ENCODE measurements at regions not wholly inside any gene's neighbourhood (a gene's known extent, or its start where the extent isn't known, plus 50 kb on each side); places are given as distances from the start of the nearest gene placed in this dataset.

- no peak overlapping the region for H3K4me3 Mint-ChIP-seq
- ChIA-PET POLR2A (no interaction called here), CTCF (no interaction called here)
- DNase-seq (ENCODE audit: low spot score) (no peak), ATAC-seq (no peak)
- no peak for TF ChIP-seq E2F4 (CRISPR knock-in tag; IDR thresholded peaks at IDR 0.05; ENCODE audit: borderline replicate concordance, low read depth)
- no peak for TF ChIP-seq TEAD4 (CRISPR knock-in tag; IDR thresholded peaks at IDR 0.05)
- no peak for TF ChIP-seq E2F5 (CRISPR knock-in tag; IDR thresholded peaks at IDR 0.05)
- no peak for TF ChIP-seq ZNF138 (CRISPR knock-in tag; conservative IDR thresholded peaks at IDR 0.05)
- no peak for TF ChIP-seq GABPB1 (CRISPR knock-in tag; IDR thresholded peaks at IDR 0.05)
- TF ChIP-seq NR3C1 (CRISPR knock-in tag; conservative IDR thresholded peaks at IDR 0.05; ENCODE audit: low read depth) = no peak
- TF ChIP-seq PRRX2 (CRISPR knock-in tag; IDR thresholded peaks at IDR 0.05) = no peak
- TF ChIP-seq ZNF317 (CRISPR knock-in tag; IDR thresholded peaks at IDR 0.05; ENCODE audit: borderline replicate concordance, low read depth) = no peak
- TF ChIP-seq MLX (CRISPR knock-in tag; IDR thresholded peaks at IDR 0.05) = no peak
- TF ChIP-seq ZMAT4 (CRISPR knock-in tag; IDR thresholded peaks at IDR 0.05) = no peak
- TF ChIP-seq GTF2I (CRISPR knock-in tag; conservative IDR thresholded peaks at IDR 0.05) = no peak
- no peak for TF ChIP-seq ATF2 (CRISPR knock-in tag; IDR thresholded peaks at IDR 0.05; ENCODE audit: borderline replicate concordance, low read depth)
- no peak for TF ChIP-seq FOXP1 (CRISPR knock-in tag; IDR thresholded peaks at IDR 0.05; ENCODE audit: borderline replicate concordance)
- no peak for TF ChIP-seq ZNF219 (CRISPR knock-in tag; IDR thresholded peaks at IDR 0.05; ENCODE audit: borderline replicate concordance)
- TF ChIP-seq ZNF263 (CRISPR knock-in tag; IDR thresholded peaks at IDR 0.05; ENCODE audit: low read depth) = no peak
- no peak for TF ChIP-seq MAX (CRISPR knock-in tag; IDR thresholded peaks at IDR 0.05)
- TF ChIP-seq ZSCAN18 (CRISPR knock-in tag; IDR thresholded peaks at IDR 0.05) = no peak
- TF ChIP-seq TCF7 (CRISPR knock-in tag; IDR thresholded peaks at IDR 0.05; ENCODE audit: low read depth) = no peak
- TF ChIP-seq AR (CRISPR knock-in tag; IDR thresholded peaks at IDR 0.05) = no peak
- no peak for TF ChIP-seq ARID4B (CRISPR knock-in tag; IDR thresholded peaks at IDR 0.05; ENCODE audit: borderline replicate concordance)
- no peak overlapping the region for H3K27ac Mint-ChIP-seq
- no peaks in the 10 kb centered on the region for H3K9me3 Mint-ChIP-seq
- no peaks in the 10 kb centered on the region for H3K27me3 Mint-ChIP-seq (ENCODE audit: low read depth)
- H3K4me1 Mint-ChIP-seq = 0 out of 2 replicates have a peak, but pooled peaks cover 4% of the 10 kb centered on the region
- no peaks in the 10 kb centered on the region for H3K36me3 Mint-ChIP-seq
Measured at GRCh38 chrX:78573630-78574029, 85.5 kb downstream of the RTL3 start.
